ENCODE measurements at regions not wholly inside any gene's neighbourhood (a gene's known extent, or its start where the extent isn't known, plus 50 kb on each side); places are given as distances from the start of the nearest gene placed in this dataset.

- TF ChIP-seq POLR2A (IDR thresholded peaks at IDR 0.05; ENCODE audit: low read length), result no peak
- TF ChIP-seq GATA1 (IDR thresholded peaks at IDR 0.05; ENCODE audit: low read depth, low read length), result no peak
Observed at GRCh38 chr6:137746264-137746663, 120.8 kb upstream of the TNFAIP3 start.
